GM12878 (cell line): ENCODE measurements at regions not wholly inside any gene's neighbourhood (a gene's known extent, or its start where the extent isn't known, plus 50 kb on each side); places are given as distances from the start of the nearest gene placed in this dataset.

Experiments
- ATAC-seq: fragments of 200-7000 bp; cut with Tn5 transposase; 3 replicates; pipeline ENCODE4 v1.9.1; 2020; ENCODE audit warnings: mild to moderate bottlenecking, moderate library complexity
- BruUV-seq: library from RNA; stranded (reverse); fragments of 400-500 nt; replicated peaks from 2 replicates; lab custom pipeline; 2021; lab: Mats Ljungman, UMichigan
- CTCF ChIA-PET: fragments of 300-600 bp; sonication (Branson Sonifier 250); formaldehyde crosslinking; extraction: SDS; loops from one replicate; lab custom pipeline; 2021; ENCODE audit warnings: inconsistent platforms; lab: Yijun Ruan, JAX
- POLR2A ChIA-PET: fragments of 350-600 bp; formaldehyde crosslinking; extraction: SDS; loops from one replicate; lab custom pipeline; 2021; ENCODE audit warnings: inconsistent platforms; lab: Charles Lee
- RAD21 ChIA-PET: fragments of 300-600 bp; sonication (Branson Sonifier 250); formaldehyde crosslinking; loops from one replicate; lab custom pipeline; 2023; ENCODE audit warnings: antibody characterized with exemption; ENCODE audit not compliant: unreplicated experiment; lab: Charles Lee
- SMC1A ChIA-PET: fragments of 300-600 bp; sonication (Branson Sonifier 250); formaldehyde crosslinking; loops from one replicate; lab custom pipeline; 2023; ENCODE audit not compliant: unreplicated experiment, uncharacterized antibody; lab: Charles Lee
- DNase-seq: peaks from one replicate; pipeline ENCODE4 v3.0.0-alpha.2; 2011; ENCODE audit warnings: low read depth, low spot score
- FAIRE-seq: peaks from 3 replicates; lab custom pipeline; 2011; peaks lifted over from hg19 to GRCh38; lab: Jason Lieb, UNC
- H2AFZ ChIP-seq: 2 replicates; pipeline ENCODE4 v1.6.0; 2011; ENCODE audit warnings: low read depth, low read length, control low read depth; ENCODE audit not compliant: control insufficient read depth
- H3K27ac ChIP-seq: 2 replicates; pipeline ENCODE4 v1.5.1; 2011; ENCODE audit warnings: control low read depth; ENCODE audit not compliant: control insufficient read depth, insufficient read depth
- H3K27me3 ChIP-seq, 2 experiments: replicated peaks in 1 of 2; 2 replicates each; pipeline versions ENCODE4 v1.6.0 to v1.6.1; 2011; ENCODE audit warnings: low read length in 1 of 2; ENCODE audit not compliant: control insufficient read depth in 2 of 2, insufficient read depth in 2 of 2
- H3K36me3 ChIP-seq, 2 experiments: 2 replicates each; pipeline ENCODE4 v1.5.1; 2011; ENCODE audit warnings: low read length in 1 of 2; ENCODE audit not compliant: control insufficient read depth in 2 of 2, insufficient read depth in 2 of 2
- H3K4me1 ChIP-seq: 2 replicates; pipeline ENCODE4 v1.6.1; 2011; ENCODE audit warnings: mild to moderate bottlenecking, low read length, moderate library complexity, mixed read lengths; ENCODE audit not compliant: control insufficient read depth, insufficient read depth
- H3K4me2 ChIP-seq: 2 replicates; pipeline ENCODE4 v1.6.0; 2011; ENCODE audit warnings: control low read depth; ENCODE audit not compliant: control insufficient read depth, insufficient read depth
- H3K4me3 ChIP-seq: fragments of 200-600 bp; sonication (generic); 2 replicates; pipeline ENCODE4 v1.5.1; 2016
- H3K79me2 ChIP-seq: 2 replicates; pipeline ENCODE4 v1.6.0; 2011; ENCODE audit warnings: low read length; ENCODE audit not compliant: control insufficient read depth, insufficient read depth
- H3K9ac ChIP-seq: 2 replicates; pipeline ENCODE4 v1.8.0; 2011; ENCODE audit warnings: low read length, control low read depth, mixed read lengths; ENCODE audit not compliant: control insufficient read depth, insufficient read depth
- H3K9me3 ChIP-seq: replicated peaks from 3 replicates; pipeline ENCODE4 v1.5.1; 2011; ENCODE audit warnings: mild to moderate bottlenecking, low read length; ENCODE audit not compliant: control insufficient read depth, insufficient read depth
- H4K20me1 ChIP-seq: 2 replicates; pipeline ENCODE4 v1.6.0; 2011; ENCODE audit not compliant: control insufficient read depth, insufficient read depth
- BCL3 ChIP-seq: IDR thresholded peaks from 2 replicates; pipeline ENCODE4 v1.6.1; 2011; ENCODE audit warnings: borderline replicate concordance, low read depth, mild to moderate bottlenecking, moderate library complexity, low read length; ENCODE audit not compliant: insufficient read depth, poor library complexity, severe bottlenecking
- CEBPZ ChIP-seq: fragments of 150-350 bp; IDR thresholded peaks from 2 replicates; pipeline ENCODE4 v1.6.1; 2016; ENCODE audit warnings: low read depth, low read length
- CUX1 ChIP-seq: IDR thresholded peaks from 2 replicates; pipeline ENCODE4 v1.6.1; 2012; ENCODE audit warnings: improper control_type of control experiment, low read depth, low read length; ENCODE audit not compliant: insufficient replicate concordance
- FOXK2 ChIP-seq: fragments of 450-650 bp; IDR thresholded peaks from 2 replicates; pipeline ENCODE4 v1.6.1; 2017; ENCODE audit warnings: mild to moderate bottlenecking, moderate library complexity
- RBBP5 ChIP-seq: fragments of 200-600 bp; sonication (generic); conservative IDR thresholded peaks from 2 replicates; pipeline ENCODE4 v1.6.1; 2016
- TARDBP ChIP-seq: IDR thresholded peaks from 2 replicates; pipeline ENCODE4 v1.6.1; 2016; ENCODE audit warnings: borderline replicate concordance
- YBX1 ChIP-seq: fragments of 450-650 bp; IDR thresholded peaks from 2 replicates; pipeline ENCODE4 v1.6.1; 2016; ENCODE audit warnings: antibody characterized with exemption
- ZBTB4 ChIP-seq: fragments of 450-650 bp; formaldehyde crosslinking; IDR thresholded peaks from 2 replicates; pipeline ENCODE4 v1.4.0; 2022; ENCODE audit warnings: mild to moderate bottlenecking, moderate library complexity
- ZNF217 ChIP-seq: fragments of 450-650 bp; IDR thresholded peaks from 2 replicates; pipeline ENCODE4 v1.6.1; 2017; ENCODE audit warnings: antibody characterized with exemption, mild to moderate bottlenecking
- ZNF24 ChIP-seq: fragments of 450-650 bp; IDR thresholded peaks from 2 replicates; pipeline ENCODE4 v1.6.1; 2017; ENCODE audit warnings: antibody characterized with exemption, mild to moderate bottlenecking
- ZNF622 ChIP-seq: fragments of 450-650 bp; IDR thresholded peaks from 2 replicates; pipeline ENCODE4 v1.6.1; 2017; ENCODE audit warnings: mild to moderate bottlenecking, inconsistent platforms
- ZZZ3 ChIP-seq: IDR thresholded peaks from 2 replicates; pipeline ENCODE4 v1.6.1; 2011; ENCODE audit warnings: low read depth; ENCODE audit not compliant: control insufficient read depth, insufficient read length
- WGBS: methylation state at CpG from one replicate; pipeline ENCODE4 v1.1.6; 2016; ENCODE audit warnings: low lambda C conversion rate; ENCODE audit not compliant: insufficient replicate concordance, insufficient coverage; ENCODE audit errors: missing lambda C conversion rate; 5-methylcytosine and 5-hydroxymethylcytosine counted together
- in situ Hi-C: fragments of 300-500 bp; cut with MboI; formaldehyde crosslinking; loops from 9 replicates; pipeline ENCODE4 v1.14.3; 2018; ENCODE audit warnings: mixed read lengths
- intact Hi-C: fragments of 100-400 bp; cut with micrococcal nuclease; formaldehyde crosslinking; loops from one replicate; pipeline ENCODE4 v1.14.2; 2022; ENCODE audit not compliant: unreplicated experiment

GRCh38 chr6:78526432-78526831 is 340.9 kb upstream of the IRAK1BP1 start:
- SMC1A ChIA-PET: interaction anchor here (1.9 kb wide), 1 partner anchor 11 kb away, joined by 6 read pairs; no protein-coding TSS in a partner anchor
- no peak for TF ChIP-seq CEBPZ
- TF ChIP-seq BCL3: no peak
- TF ChIP-seq ZNF622: no peak
- TF ChIP-seq ZBTB4 (CRISPR knock-in tag): no peak
- TF ChIP-seq ZNF217: no peak
- TF ChIP-seq FOXK2: no peak
- no peak for TF ChIP-seq RBBP5
- no peak for TF ChIP-seq YBX1
- no peak for TF ChIP-seq ZNF24
- no peak for TF ChIP-seq CUX1
- no peak for TF ChIP-seq TARDBP
- no peak for TF ChIP-seq ZZZ3
- ATAC-seq: no peak
- H3K36me3 ChIP-seq: no peaks in the 10 kb centered on the region
- 50% methylated on average over 3 of the region's 3 CpGs for WGBS
- DNase-seq: no peak
- POLR2A ChIA-PET: no interaction called here
- H3K79me2 ChIP-seq: no peaks in the 10 kb centered on the region
- H3K9me3 ChIP-seq: no peaks in the 10 kb centered on the region
- BruUV-seq: no TSS peak
- in situ Hi-C loops (no loop called here), intact Hi-C loops (no loop called here)
- CTCF ChIA-PET: interaction anchor here (0.7 kb wide), 1 partner anchor 1157 kb away, joined by 3 read pairs; no protein-coding TSS in a partner anchor
- no peak overlapping the region for H3K4me3 ChIP-seq
- no peak overlapping the region for H3K4me2 ChIP-seq
- no peaks in the 10 kb centered on the region for H3K4me1 ChIP-seq
- no peak for FAIRE-seq
- no peaks in the 10 kb centered on the region for H4K20me1 ChIP-seq
- RAD21 ChIA-PET: no interaction called here
- no peaks in the 10 kb centered on the region for H3K27me3 ChIP-seq
- H2AFZ ChIP-seq: no peak overlapping the region
- no peak overlapping the region for H3K27ac ChIP-seq
- no peak overlapping the region for H3K9ac ChIP-seq
